GM21526 (cell line): ENCODE measurements at regions not wholly inside any gene's neighbourhood (a gene's known extent, or its start where the extent isn't known, plus 50 kb on each side); places are given as distances from the start of the nearest gene placed in this dataset.

Experiments
- ATAC-seq: cut with Tn5 transposase; IDR thresholded peaks from one replicate; pipeline ENCODE4 v1.9.1; 2021; ENCODE audit warnings: moderate library complexity; ENCODE audit not compliant: unreplicated experiment, low FRiP score

DNA sequence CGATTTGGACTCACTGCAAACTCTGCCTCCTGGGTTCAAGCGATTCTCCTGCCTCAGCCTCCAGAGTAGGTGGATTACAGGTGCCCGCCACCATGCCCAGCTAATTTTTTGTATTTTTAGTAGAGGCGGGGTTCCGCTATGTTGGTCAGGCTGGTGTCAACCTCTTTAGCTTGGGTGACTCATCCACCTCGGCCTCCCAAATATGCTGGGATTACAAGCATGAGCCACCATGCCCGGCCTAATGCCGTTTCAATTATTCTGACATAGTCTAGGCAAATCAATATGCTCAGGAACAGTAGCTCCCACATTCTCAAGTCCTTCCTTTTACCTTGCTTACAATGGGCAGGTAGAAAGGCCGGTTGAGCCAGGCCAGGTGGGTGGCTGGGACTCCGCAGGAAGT, 82.0 kb upstream of the EEA1 start:
- ATAC-seq, result no peak

- no peak for ATAC-seq
Observed at GRCh38 chr12:93015871-93016751, 87.0 kb upstream of the EEA1 start.

GRCh38 chr12:93016752-93017350, 87.8 kb upstream of the EEA1 start:
- no peak for ATAC-seq

DNA sequence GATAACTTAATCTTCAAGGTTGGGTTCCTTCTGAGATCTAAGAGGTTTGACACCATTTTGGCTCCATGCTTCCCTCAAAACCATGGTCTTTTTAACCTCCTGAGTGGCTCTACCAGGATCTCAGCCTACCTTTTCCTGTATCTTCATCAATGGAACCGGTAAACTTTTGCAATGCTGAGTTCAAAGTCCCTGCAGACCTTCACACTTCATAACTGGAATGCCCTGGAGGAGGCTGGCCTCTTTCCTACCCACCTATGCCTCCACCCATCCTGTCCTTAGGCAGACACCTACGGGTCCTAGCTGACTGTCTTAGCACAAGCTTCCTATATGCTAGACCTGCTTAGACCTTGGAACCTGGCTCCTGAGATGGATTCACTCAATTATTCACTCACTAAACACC, 89.5 kb upstream of the EEA1 start:
- ATAC-seq, result no peak

DNA sequence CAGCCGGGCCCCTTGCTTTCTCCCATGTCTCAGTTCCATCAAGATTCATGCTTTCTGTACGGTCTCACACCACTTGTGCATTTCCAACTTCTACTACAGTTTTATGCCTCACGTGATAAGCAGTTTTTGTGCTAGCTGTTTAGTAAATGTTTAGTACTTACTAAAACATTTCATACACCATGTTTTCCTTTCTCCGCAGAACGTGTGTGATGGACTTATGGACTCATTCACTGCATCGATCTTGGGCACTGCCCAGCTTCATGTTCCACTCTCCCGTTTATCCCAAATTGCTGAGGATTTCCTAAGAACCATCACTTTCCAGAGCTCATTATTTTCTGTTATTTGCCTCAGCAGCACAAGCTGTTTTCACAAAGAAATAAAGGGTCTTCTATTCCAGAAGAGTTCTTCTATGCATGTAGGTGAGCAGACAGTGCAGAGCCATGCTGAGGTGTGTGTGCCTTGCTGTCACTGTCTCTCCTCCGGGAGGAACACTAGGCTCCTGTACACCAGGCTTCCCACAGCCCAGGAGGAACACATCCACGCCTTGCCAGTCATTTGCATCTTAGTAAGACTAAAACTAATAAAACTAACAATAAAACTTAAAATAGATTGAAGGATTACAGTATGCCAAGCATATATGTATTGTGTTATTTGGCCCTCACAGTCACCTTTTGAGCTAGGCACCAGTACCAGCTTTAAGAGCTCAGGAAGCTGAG, 90.3 kb upstream of the EEA1 start:
- ATAC-seq, result no peak

- no peak for ATAC-seq
Observed at GRCh38 chr12:93019975-93020630, 91.0 kb upstream of the EEA1 start.

DNA sequence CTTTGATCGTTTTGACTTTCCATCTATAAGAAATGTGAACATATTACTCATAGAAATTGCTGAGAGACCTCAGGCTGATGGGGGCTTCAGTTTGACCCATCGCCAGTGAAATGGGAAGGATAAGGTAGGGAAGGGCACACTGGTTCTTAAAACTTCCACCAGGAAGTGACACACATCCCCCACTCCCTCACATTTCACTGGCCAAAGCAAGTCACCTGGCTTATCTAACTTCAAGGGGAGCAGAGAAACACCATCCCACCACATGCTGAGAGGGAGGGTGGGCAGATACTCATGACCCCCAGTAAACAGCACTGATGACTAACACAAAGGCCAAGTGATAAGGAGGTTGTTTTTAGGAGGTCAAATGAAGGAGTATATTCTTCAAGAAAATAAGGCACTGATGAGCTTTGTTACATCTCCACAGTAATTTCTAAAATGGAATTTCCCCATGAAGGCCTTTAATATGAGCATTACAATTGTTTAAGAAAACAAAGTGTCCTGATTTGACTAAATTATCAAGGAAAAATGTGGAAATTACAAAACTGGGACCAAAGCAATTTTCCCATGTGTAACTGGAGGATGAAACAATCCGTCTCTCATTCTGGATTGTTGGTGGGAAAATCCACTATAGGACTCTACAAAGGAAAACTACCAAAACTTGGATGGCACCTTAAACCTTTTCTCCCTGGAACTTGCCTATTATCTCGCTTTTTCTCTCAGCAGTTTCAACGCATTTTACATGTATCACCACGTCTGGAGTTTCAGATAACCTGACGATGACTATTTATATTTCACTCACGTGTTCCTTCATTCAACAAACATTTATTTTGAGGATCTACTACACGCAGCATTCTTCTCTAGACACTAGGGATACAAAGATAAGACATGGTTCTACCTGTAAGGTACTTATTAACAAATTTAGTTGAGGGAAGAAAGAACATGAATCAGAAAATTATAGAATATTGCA, 91.8 kb upstream of the EEA1 start:
- ATAC-seq, result no peak

GRCh38 chr12:93022603-93023340, 93.7 kb upstream of the EEA1 start:
- ATAC-seq, result no peak

- no peak for ATAC-seq
Observed at GRCh38 chr12:93025145-93026103, 96.3 kb upstream of the EEA1 start.

DNA sequence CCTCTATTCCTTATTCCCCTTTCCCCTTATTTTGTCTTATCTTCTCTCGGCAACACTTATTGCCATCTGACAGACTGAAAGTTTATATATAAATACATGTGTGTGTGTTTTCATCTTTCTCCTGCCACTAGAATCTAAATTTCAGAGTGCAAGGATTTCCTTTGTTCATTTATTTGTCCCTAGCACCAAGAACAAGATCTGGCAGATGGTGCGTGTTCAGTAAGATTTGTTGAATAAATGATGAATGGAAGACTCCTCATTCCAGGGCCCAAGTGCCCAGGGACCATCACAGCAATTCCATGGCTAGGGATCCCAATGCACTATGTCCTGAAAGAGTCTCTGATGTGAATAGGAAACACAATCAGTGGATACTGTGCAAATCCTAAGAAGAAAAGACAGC, 97.9 kb upstream of the EEA1 start:
- ATAC-seq, result no peak

DNA sequence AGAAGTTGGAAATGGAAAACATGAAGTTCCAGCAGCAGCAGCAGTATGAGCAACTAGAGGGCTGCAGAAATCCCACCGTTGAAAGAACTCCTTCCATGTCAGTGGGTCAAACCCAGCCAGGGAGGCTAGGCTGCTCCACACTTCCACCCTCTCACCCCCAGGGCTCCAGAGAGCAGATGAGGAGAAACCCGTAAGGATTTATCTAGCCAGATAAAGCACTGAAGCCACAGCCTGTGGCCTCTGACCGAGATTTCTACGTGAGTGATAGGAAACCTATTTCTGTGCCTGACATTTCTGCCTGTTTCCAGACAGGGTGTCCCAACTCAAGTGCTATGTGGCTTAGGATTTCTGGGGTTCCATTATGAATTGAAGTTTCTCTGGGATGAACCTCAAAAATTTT, 100.0 kb upstream of the EEA1 start:
- no peak for ATAC-seq

DNA sequence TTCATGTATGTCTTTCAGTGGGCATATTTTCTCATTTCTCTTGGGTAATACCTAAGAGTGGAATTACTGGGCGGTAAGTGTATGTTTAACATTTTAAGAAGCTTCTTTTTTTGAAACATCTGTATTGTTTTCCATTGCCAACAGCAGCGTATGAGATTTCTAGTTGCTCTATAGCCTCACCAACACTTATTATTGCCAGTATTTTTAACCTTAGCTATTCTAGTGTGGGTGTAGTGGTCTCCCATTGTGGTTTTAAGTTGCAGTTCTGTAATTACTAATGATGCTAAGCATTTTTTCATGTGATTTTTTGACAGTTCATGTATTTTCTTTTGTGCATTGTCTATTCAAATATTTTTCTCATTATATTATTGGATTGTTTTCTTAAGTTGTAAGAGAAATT, 101.9 kb upstream of the EEA1 start:
- ATAC-seq, result no peak

DNA sequence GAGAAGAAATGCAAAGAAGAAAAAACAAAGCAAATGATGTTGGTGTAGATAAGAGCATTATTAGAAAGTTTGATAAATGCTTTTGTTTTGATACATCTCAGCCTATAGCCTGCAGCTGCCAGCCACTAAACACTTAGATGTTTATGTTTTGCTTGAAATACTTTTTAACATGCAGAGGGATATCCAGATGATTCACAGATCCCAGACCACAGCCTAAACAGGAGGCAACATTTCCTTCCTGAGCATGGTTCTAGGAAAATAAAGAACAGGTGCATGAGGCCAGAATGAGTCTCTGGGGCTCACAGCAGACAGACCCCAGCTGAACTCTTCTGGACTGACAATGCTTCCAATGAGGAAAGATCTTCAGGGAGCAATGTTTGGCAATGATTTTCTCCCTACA, 103.7 kb upstream of the EEA1 start:
- no peak for ATAC-seq

GRCh38 chr12:93033948-93034347, 104.9 kb upstream of the EEA1 start:
- ATAC-seq, result no peak

DNA sequence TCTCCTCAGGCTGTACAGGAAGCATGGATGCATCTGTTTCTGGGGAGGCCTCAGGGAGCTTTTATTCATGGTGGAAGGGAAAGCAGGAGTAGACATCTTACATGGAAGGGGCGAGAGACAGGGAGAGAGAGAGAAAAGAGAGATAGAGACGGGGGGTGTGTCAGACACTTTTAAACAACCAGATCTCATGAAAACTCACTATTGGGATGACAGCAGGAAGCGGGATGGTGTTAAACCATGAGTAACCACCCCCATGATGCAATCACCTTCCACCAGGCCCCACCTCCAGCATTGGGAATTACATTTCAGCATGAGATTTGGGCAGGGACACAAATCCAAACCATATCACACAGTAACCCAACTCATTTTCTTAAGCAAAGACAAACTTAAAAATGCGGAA, 110.0 kb upstream of the EEA1 start:
- no peak for ATAC-seq

GRCh38 chr12:93039930-93040329, 110.8 kb upstream of the EEA1 start:
- no peak for ATAC-seq

DNA sequence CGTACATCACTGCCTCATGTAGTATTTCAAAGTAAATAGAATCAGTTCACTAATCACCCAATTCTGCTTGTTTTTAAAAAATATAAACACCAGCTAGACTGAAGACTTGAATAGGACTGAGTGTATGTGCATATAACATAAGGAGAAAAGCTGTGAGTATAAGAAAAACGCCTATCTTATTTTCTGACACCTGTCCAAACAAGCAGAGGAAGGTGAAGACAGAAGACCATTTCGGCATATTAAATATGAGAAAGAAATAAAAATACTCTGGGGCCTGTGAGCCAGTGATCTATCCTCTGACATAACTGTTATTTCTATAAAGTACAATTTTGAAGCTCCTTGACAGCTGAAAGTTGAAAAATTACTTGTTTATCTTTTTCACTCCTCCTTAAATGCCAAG, 111.3 kb upstream of the EEA1 start:
- ATAC-seq, result no peak

DNA sequence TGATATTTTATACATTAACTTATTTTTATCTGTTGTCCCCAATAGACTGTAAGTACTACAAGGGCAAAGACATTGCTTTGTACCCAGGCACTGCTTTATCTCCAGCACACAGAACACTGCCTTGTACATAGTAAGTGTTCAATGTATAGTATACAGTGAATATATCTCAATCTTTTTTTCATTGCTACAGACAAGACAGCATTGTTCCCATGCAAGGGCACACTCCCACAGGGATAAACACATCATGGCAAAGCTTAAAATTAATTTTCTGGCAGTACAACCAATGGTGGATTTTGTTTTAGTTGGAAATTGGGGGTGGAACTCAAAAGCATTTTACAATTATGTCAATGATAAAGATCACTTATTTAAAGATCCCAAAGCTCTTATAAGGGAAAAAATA, 112.3 kb upstream of the EEA1 start:
- no peak for ATAC-seq
